Vagina (tissue), 2 donors: ENCODE measurements at regions not wholly inside any gene's neighbourhood (a gene's known extent, or its start where the extent isn't known, plus 50 kb on each side); places are given as distances from the start of the nearest gene placed in this dataset.

Experiments used
- DNase-seq, 2 donors: peaks; one replicate each; pipeline ENCODE4 v3.0.0-alpha.2; 2017; ENCODE audit errors: extremely low spot score in 2 of 2
- H3K27ac ChIP-seq: fragments of 200-600 bp; sonication (generic); one replicate; pipeline ENCODE4 v1.5.1; 2019
- H3K27me3 ChIP-seq: fragments of 200-600 bp; sonication (generic); one replicate; pipeline ENCODE4 v1.5.1; 2019
- H3K36me3 ChIP-seq, 2 donors: fragments of 200-600 bp; sonication (generic); one replicate each; pipeline ENCODE4 v1.5.1; 2017 to 2019
- H3K4me1 ChIP-seq: fragments of 200-600 bp; sonication (generic); one replicate; pipeline ENCODE4 v1.5.1; 2019
- H3K4me3 ChIP-seq, 2 donors: fragments of 200-600 bp; sonication (generic); 1 replicate in 1 of 2; 2 replicates in 1 of 2; pipeline ENCODE4 v1.5.1; 2016 to 2019
- H3K9me3 ChIP-seq: fragments of 200-600 bp; sonication (generic); one replicate; pipeline ENCODE4 v1.5.1; 2019
- POLR2A ChIP-seq, 2 donors: fragments of 450-650 bp; IDR thresholded peaks; one replicate each; pipeline ENCODE4 v1.6.1; 2017; ENCODE audit warnings: antibody characterized with exemption in 2 of 2, mild to moderate bottlenecking in 2 of 2, moderate library complexity in 2 of 2
- POLR2AphosphoS5 ChIP-seq, 2 donors: sonication (generic); formaldehyde crosslinking; IDR thresholded peaks; one replicate each; pipeline ENCODE4 v1.9.0; 2017; ENCODE audit warnings: antibody characterized with exemption in 2 of 2, mild to moderate bottlenecking in 2 of 2, low read depth in 1 of 2; ENCODE audit not compliant: insufficient read depth in 1 of 2
- intact Hi-C: fragments of 100-400 bp; cut with DNase I; formaldehyde crosslinking; loops from one replicate; pipeline ENCODE4 v1.15.1; 2023
- TF ChIP-seq, protein P1 (sequence below), 3 experiments: fragments of 450-650 bp in 2 of 3; fragments of 200-600 bp in 1 of 3; sonication (generic) in 1 of 3; IDR thresholded peaks; one replicate each; pipeline ENCODE4 v1.5.1; 2017 to 2019; ENCODE audit warnings: antibody characterized with exemption in 3 of 3, mild to moderate bottlenecking in 2 of 3, moderate library complexity in 2 of 3

DNA sequence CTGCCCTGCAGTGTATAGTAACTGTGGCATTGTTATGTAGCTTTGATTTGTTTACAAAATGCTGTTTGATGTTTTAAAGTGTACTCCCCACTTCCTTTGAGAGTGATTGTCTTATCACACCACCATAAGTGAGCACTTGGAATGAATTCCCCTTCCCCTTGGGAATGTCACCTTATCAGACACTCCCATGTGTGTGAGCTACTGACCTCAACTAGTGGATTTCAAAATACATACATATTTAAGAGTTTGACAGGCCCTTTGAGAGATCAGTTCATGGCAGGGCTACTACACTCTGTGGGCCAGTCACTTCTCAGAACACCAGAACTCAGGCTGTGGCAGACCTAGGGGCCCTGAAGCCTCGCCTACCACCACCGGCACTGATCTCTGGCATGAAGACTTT, 547.6 kb downstream of the NR2F2 start:
- intact Hi-C loops = no loop called here
- DNase-seq = no peak
- TF ChIP-seq POLR2AphosphoS5 (IDR thresholded peaks at IDR 0.05; ENCODE audit: insufficient read depth in 1 of 2, low read depth in 1 of 2) (no peak), POLR2A (IDR thresholded peaks at IDR 0.05) (no peak)
- TF ChIP-seq, protein P1, sequence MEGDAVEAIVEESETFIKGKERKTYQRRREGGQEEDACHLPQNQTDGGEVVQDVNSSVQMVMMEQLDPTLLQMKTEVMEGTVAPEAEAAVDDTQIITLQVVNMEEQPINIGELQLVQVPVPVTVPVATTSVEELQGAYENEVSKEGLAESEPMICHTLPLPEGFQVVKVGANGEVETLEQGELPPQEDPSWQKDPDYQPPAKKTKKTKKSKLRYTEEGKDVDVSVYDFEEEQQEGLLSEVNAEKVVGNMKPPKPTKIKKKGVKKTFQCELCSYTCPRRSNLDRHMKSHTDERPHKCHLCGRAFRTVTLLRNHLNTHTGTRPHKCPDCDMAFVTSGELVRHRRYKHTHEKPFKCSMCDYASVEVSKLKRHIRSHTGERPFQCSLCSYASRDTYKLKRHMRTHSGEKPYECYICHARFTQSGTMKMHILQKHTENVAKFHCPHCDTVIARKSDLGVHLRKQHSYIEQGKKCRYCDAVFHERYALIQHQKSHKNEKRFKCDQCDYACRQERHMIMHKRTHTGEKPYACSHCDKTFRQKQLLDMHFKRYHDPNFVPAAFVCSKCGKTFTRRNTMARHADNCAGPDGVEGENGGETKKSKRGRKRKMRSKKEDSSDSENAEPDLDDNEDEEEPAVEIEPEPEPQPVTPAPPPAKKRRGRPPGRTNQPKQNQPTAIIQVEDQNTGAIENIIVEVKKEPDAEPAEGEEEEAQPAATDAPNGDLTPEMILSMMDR (IDR thresholded peaks at IDR 0.05) = no peak

DNA sequence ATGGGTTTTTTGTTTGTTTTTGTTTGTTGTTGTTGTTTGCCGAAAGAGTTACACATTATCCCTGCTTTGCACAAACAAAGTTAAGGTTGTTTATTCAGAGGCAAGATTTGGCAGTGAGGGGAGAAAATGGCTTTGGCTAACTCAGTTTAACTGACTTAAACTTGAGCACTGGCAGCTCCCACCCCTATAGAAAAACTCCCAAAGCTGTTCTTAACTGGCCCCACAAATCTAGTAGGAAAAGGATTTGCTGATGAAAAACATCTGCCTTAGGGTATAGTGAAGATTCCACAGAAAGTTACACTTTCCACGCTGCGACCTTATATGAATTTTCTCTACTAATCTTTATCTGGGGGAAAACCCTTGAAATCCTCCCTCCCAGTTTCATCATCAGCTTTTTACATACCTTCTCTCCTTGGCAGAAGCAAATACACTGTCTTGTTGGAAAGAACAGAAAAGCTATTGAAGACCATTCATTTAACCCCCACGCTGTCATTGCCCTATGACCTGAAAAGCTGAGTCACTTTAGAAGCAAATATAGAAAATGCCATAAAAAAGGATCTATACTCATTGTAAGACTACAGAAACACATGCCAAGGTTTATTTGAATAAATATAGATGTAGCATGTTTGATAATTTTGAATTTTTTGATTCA, 551.7 kb downstream of the NR2F2 start:
- Histone ChIP-seq H3K4me1 (no peaks in the 10 kb centered on the region), H3K27ac (no peak overlapping the region), H3K4me3 (no peak overlapping the region), H3K9me3 (no peaks in the 10 kb centered on the region), H3K36me3 (no peaks in the 10 kb centered on the region), H3K27me3 (no peaks in the 10 kb centered on the region)
- DNase-seq = no peak
- no peak for TF ChIP-seq POLR2AphosphoS5 (IDR thresholded peaks at IDR 0.05; ENCODE audit: insufficient read depth in 1 of 2, low read depth in 1 of 2)
- no peak for TF ChIP-seq POLR2A (IDR thresholded peaks at IDR 0.05)
- TF ChIP-seq, protein P1 (IDR thresholded peaks at IDR 0.05) = no peak
- intact Hi-C loops = no loop called here

More for the DNA sequence above, 547.6 kb downstream of the NR2F2 start:
- Histone ChIP-seq H3K4me1 (no peaks in the 10 kb centered on the region), H3K27me3 (no peaks in the 10 kb centered on the region), H3K36me3 (no peaks in the 10 kb centered on the region), H3K27ac (no peak overlapping the region), H3K4me3 (no peak overlapping the region), H3K9me3 (no peaks in the 10 kb centered on the region)

DNA sequence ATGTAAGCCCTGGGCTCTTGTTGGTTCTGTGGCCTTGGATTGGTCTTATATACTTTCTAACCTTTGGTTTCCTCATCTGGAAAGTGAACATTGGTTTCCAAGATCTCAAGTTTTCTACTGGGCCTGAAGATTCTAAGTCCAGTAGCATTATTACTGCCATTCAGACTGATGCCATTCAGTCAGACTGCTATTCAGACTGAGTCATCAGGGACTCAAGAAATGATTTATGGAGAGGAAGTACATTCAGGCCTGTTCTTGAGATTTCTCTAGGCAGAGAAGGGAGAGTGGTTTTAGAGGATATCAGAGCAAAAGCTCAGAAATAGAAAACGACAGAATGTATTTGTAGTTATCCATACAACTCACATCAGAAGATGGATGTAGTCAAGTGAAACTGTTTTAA, 557.2 kb downstream of the NR2F2 start:
- Histone ChIP-seq H3K4me1 (no peaks in the 10 kb centered on the region), H3K9me3 (no peaks in the 10 kb centered on the region), H3K4me3 (no peak overlapping the region), H3K36me3 (no peaks in the 10 kb centered on the region), H3K27me3 (no peaks in the 10 kb centered on the region), H3K27ac (peak overlapping the region; percentile 68)
- intact Hi-C loops = no loop called here
- DNase-seq = no peak
- TF ChIP-seq POLR2AphosphoS5 (IDR thresholded peaks at IDR 0.05; ENCODE audit: insufficient read depth in 1 of 2, low read depth in 1 of 2) = no peak
- TF ChIP-seq POLR2A (IDR thresholded peaks at IDR 0.05) = no peak
- TF ChIP-seq, protein P1 (IDR thresholded peaks at IDR 0.05) = no peak

DNA sequence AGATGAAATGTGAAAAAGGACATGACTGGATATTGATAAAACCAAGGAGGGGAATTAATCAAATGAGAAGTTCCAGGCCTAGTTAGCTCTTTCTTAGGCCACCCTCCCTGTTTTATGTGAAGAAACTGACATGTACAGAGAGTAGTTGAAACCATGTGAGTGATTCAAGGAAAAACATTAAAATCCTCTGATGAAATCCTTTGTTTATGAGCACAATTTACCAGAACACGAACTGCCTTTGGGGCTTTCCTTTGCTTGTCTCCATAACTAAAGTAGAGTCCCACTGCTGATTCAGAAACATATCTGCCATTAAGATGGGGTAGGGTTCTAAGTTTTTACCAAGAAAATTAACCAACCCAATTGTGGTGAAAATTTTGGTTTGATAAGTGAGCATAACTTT, 558.3 kb downstream of the NR2F2 start:
- peak overlapping the region; percentile 68 for H3K27ac ChIP-seq
- TF ChIP-seq, protein P1 (IDR thresholded peaks at IDR 0.05) = no peak
- TF ChIP-seq POLR2AphosphoS5 (IDR thresholded peaks at IDR 0.05; ENCODE audit: insufficient read depth in 1 of 2, low read depth in 1 of 2) = no peak
- no peak for TF ChIP-seq POLR2A (IDR thresholded peaks at IDR 0.05)
- no peaks in the 10 kb centered on the region for H3K27me3 ChIP-seq
- no peaks in the 10 kb centered on the region for H3K4me1 ChIP-seq
- intact Hi-C loops = no loop called here
- H3K4me3 ChIP-seq = no peak overlapping the region
- H3K36me3 ChIP-seq = no peaks in the 10 kb centered on the region
- H3K9me3 ChIP-seq = no peaks in the 10 kb centered on the region
- DNase-seq = no peak

DNA sequence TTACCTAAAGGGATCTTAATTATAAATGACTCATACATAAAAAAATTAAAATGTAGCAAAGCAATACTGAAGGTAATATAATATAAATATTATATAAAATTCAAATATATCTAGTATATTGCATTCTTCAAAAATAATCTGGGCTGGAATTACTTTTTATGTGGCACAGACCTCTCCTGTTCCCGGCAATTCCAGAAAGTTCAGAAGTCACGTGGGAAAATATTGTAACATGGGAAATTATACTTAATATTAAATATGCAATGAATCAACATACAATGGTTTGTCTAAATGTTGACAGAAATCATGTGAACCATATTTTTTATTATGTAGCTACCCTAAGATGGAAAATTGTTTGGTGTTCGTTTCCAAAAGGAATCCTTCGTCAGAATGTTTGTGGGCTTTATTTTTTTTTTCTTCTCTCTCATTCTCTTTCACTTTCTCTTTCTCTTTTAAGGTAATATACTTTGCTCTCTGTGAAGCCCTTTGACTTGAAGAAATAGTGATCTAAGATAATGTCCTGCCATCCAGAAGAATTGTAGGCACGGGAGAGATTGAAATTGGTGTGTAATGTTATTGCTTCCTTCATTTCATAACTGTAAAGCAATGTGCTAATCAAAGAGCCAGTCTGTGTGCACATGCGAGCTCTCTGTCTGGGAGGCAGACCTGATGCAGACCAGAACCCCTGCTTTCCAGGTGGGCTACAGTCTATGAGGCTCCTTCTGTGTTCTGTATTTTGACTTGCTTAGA, 559.4 kb downstream of the NR2F2 start:
- no peaks in the 10 kb centered on the region for H3K9me3 ChIP-seq
- intact Hi-C loops = loop anchor here (5.0 to 10.0 kb wide), 3 partner anchors 533 to 725 kb away; partner anchors contain the start of gene NR2F2
- H3K4me1 ChIP-seq = no peaks in the 10 kb centered on the region
- H3K27ac ChIP-seq = peak overlapping the region; percentile 68
- TF ChIP-seq POLR2AphosphoS5 (IDR thresholded peaks at IDR 0.05; ENCODE audit: insufficient read depth in 1 of 2, low read depth in 1 of 2) = peak in 1 of 2 donors; percentile 78
- TF ChIP-seq POLR2A (IDR thresholded peaks at IDR 0.05) = no peak
- no peaks in the 10 kb centered on the region for H3K36me3 ChIP-seq
- no peaks in the 10 kb centered on the region for H3K27me3 ChIP-seq
- H3K4me3 ChIP-seq = peak overlapping the region; percentile 36 to 38
- DNase-seq = no peak
